Stimulated activated effector memory CD8-positive, alpha-beta T cell treated with anti-CD3 and anti-CD28 coated beads, Interleukin-12 subunit alpha, Interleukin-12 subunit beta, amount 100 ng/mL, for 72 hours (primary cell): ENCODE measurements at regions not wholly inside any gene's neighbourhood (a gene's known extent, or its start where the extent isn't known, plus 50 kb on each side); places are given as distances from the start of the nearest gene placed in this dataset.

Experiments used
- ATAC-seq: fragments of 150-1000 bp; cut with Tn5 transposase; 2 replicates; pipeline ENCODE4 v1.10.0; 2021
- DNase-seq, 2 donors: peaks; one replicate each; pipeline ENCODE4 v3.0.0; 2021 to 2022; ENCODE audit warnings: low spot score in 2 of 2
- H3K27ac Mint-ChIP-seq: one replicate; pipeline ENCODE4 v1.8.0; 2022; ENCODE audit warnings: mild to moderate bottlenecking, mixed read lengths
- H3K36me3 Mint-ChIP-seq: one replicate; pipeline ENCODE4 v1.8.0; 2022; ENCODE audit warnings: mild to moderate bottlenecking, mixed read lengths
- H3K4me1 Mint-ChIP-seq: one replicate; pipeline ENCODE4 v1.8.0; 2022; ENCODE audit warnings: mixed read lengths
- H3K4me3 Mint-ChIP-seq: one replicate; pipeline ENCODE4 v1.8.0; 2022; ENCODE audit warnings: mild to moderate bottlenecking, mixed read lengths
- H3K9me3 Mint-ChIP-seq: one replicate; pipeline ENCODE4 v1.8.0; 2022; ENCODE audit warnings: mixed read lengths

DNA sequence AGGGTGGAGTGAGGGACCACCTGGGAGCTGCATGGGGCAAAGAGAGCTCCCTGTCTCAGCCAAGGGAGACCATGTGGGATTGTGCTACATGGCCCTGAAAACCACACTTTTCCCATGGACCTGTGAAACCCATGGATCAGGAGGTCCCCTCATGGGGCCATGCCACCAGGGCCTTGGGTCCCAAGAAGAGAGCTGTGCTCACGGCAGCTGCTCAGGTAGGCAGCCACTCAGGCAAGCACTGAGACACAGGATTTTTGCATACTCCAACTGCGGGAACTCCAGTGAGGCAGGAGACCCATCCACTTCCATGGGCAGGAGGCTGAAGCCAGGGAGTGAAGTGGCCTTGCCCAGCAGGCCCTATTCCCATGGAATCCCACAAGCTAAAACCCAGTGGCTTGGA lies 190.0 kb downstream of the KCNA4 start:
- H3K4me1 Mint-ChIP-seq = no peaks in the 10 kb centered on the region
- H3K36me3 Mint-ChIP-seq = no peaks in the 10 kb centered on the region
- H3K27ac Mint-ChIP-seq = no peak overlapping the region
- no peak for ATAC-seq
- no peak for DNase-seq
- peaks cover 24% of the 10 kb centered on the region for H3K9me3 Mint-ChIP-seq
- H3K4me3 Mint-ChIP-seq = no peak overlapping the region

DNA sequence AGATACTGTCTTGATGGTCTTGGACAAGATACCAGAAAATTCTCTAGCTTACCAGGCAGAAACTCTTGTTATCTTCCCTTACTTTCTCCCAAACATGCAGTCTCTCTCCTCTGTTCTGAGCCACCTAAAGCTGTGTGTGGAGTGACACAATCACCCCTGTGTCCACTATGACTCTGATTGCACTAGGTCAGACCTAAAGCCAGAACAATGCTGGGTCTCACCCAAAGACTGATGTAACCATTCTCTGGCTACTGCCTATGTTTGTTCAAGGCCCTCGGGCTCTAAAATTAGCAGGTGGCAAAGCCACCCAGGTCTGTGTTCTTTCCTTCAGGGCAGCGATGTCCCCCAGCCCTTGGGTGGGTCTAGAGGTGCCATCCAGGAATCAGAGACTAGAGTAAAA lies 200.5 kb downstream of the KCNA4 start:
- Mint-ChIP-seq H3K4me3 (no peak overlapping the region), H3K4me1 (no peaks in the 10 kb centered on the region), H3K36me3 (no peaks in the 10 kb centered on the region), H3K27ac (no peak overlapping the region), H3K9me3 (peaks cover 10% of the 10 kb centered on the region)
- ATAC-seq (no peak), DNase-seq (no peak)

DNA sequence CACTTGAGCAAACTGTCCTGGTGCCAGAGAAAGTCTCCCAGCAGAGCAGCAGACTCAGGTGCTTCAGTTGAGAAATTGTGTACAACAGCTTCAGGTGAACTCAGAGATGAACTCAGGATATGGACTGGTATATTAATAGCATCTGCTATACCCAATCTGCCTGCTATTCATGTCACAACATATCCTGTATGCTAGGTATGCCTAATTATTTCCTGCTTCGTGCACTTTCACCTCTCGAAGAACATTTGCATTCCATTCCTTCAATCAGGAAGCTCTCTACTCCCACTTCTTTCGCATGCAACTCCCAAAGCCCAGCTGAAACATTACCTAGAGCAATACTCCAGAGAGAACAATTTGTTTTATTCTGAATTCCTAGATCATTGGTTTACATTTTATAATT lies 207.7 kb downstream of the KCNA4 start:
- no peaks in the 10 kb centered on the region for H3K4me1 Mint-ChIP-seq
- ATAC-seq (no peak), DNase-seq (no peak)
- no peaks in the 10 kb centered on the region for H3K36me3 Mint-ChIP-seq
- peaks cover 9% of the 10 kb centered on the region for H3K9me3 Mint-ChIP-seq
- no peak overlapping the region for H3K4me3 Mint-ChIP-seq
- H3K27ac Mint-ChIP-seq = no peak overlapping the region

DNA sequence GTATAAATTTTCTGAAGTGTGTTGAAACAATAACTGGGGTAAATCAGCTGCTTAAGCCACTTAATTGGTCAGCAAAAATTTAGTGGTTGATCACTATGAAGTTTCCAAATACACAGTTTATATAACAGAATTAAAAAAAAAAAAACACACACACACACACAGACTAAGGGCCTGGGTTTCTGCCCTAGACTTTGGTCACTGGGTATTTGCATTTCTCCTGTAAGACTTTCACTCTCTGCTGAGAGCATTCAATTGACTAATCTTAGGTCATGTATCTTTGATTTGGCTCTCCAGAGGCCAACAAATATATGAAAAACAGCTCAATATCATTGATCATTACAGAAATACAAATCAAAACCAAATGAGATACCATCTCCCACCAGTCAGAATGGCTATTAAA lies 214.3 kb downstream of the KCNA4 start:
- Mint-ChIP-seq H3K4me1 (no peaks in the 10 kb centered on the region), H3K27ac (no peak overlapping the region), H3K9me3 (peaks cover 8% of the 10 kb centered on the region), H3K4me3 (no peak overlapping the region), H3K36me3 (no peaks in the 10 kb centered on the region)
- DNase-seq (no peak), ATAC-seq (no peak)

DNA sequence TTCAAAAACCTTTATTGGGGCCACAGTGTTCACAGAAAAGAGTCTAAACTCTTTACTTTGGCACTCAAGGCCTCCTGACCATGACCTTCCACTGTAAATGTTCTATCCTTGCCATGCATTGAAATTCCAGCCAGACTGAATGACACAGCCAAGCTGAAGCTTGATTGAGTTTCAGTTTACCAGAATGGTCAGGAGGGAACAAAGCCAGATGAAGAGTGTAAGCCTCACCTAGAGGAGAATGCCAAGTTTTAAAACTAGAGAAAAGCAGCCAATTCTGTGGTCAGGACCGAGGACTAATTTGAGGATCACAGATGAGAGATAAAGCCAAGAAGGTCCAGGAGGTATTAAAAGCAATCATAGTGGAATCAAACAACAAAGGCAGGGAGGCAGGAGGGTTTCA lies 215.3 kb downstream of the KCNA4 start:
- DNase-seq (no peak), ATAC-seq (no peak)
- no peaks in the 10 kb centered on the region for H3K4me1 Mint-ChIP-seq
- H3K36me3 Mint-ChIP-seq = no peaks in the 10 kb centered on the region
- H3K4me3 Mint-ChIP-seq = no peak overlapping the region
- no peak overlapping the region for H3K27ac Mint-ChIP-seq
- peaks cover 8% of the 10 kb centered on the region for H3K9me3 Mint-ChIP-seq

DNA sequence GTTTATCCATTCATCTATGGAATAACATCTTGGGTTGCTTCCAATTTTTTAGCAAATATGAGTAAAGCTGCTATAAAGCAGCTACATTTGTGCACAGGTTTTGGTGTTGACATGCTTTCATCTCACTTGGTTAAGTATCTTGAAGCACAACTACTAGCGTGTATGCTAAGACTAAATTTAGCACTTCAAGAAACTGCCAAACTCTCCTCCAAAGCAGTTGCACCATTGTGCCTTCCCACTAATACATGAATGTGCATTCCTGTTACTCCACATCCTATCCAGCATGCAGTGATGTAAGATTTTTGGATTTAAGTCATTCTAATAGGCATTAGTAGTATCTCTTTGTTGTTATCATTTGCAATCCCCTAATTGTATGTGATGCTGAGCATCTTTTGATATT lies 230.7 kb downstream of the KCNA4 start:
- Mint-ChIP-seq H3K9me3 (peaks cover 18% of the 10 kb centered on the region), H3K4me3 (no peak overlapping the region), H3K36me3 (no peaks in the 10 kb centered on the region), H3K27ac (no peak overlapping the region), H3K4me1 (no peaks in the 10 kb centered on the region)
- DNase-seq (no peak), ATAC-seq (no peak)

DNA sequence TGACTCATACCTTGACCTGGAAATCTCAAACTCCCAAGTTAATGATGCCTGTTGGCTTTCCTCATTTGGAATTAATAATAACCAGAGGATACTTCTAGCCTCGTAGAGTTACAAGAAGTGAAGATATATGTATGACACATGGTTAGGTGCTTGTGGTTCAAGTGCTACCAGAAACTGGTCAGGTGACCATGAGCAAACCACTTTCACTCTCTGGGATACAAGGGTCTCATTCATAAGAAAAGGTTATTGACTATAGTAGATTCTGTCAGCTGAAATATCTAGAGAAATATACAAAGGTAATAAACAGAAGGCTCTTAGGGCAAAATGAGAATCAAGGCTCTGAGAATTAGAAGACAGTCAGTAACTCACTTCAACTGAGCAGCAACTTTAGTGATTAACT lies 233.3 kb downstream of the KCNA4 start:
- no peak for ATAC-seq
- Mint-ChIP-seq H3K27ac (no peak overlapping the region), H3K4me3 (no peak overlapping the region), H3K36me3 (no peaks in the 10 kb centered on the region), H3K4me1 (no peaks in the 10 kb centered on the region), H3K9me3 (peaks cover 15% of the 10 kb centered on the region)
- DNase-seq = no peak

DNA sequence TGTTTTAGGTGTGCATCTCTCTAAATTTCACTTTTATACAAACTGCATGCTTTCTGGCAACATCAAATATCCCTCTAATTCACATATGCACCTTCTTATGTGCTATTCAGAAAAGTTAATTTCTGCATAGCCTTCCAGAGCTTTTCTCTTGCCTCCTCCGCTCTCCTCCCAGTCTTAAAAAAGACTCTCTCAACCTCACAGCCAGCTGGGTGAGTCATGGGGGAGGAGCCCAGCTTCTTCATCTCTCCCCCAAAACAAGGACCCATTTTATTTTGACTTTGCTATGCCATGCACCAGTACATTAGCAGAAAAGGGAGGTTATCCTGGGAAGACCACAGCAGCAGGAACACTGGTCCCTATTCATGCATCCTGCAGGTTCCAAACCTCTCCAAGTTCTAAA lies 234.4 kb downstream of the KCNA4 start:
- H3K36me3 Mint-ChIP-seq = no peaks in the 10 kb centered on the region
- DNase-seq = no peak
- no peak for ATAC-seq
- H3K4me3 Mint-ChIP-seq = no peak overlapping the region
- H3K9me3 Mint-ChIP-seq = peaks cover 19% of the 10 kb centered on the region
- H3K4me1 Mint-ChIP-seq = no peaks in the 10 kb centered on the region
- no peak overlapping the region for H3K27ac Mint-ChIP-seq

DNA sequence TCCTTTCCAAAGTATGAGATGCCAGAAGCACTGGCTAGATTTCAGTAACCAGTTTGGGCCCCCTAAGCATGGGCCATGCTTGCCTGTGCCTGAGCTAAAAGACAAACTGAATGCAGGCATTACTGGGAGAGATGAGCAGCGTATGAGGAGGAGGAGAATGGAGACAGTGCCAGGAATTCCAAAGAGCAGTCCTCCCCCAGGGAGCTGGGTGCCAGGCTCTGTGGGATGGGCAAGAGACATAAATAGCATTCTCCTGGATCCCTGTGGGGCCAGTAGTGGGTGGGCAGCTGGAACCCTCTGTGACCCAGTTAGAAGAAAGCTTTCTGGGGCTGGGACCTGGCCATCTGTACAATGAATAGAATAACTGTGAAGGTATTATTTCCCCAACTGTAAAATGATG lies 235.6 kb downstream of the KCNA4 start:
- H3K27ac Mint-ChIP-seq = no peak overlapping the region

DNA sequence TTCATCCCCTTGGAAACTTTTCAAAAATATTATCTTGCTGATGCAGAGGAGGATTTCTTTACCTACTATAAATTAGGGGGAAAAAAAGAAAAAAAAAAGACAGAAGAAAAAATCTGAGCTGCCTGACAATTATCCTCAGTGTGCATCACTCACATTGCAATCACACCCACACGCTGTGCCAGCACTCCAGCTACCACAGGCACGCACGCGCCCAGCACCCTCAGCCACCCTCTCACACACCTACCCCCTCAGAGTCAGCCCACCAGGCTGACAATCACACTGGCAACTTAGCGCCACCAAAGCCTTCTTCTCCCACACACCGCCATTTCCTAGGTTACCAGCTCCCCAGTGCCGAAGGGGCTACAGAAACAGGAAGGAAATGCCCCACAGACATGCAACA lies 236.1 kb downstream of the KCNA4 start:
- DNase-seq (no peak), ATAC-seq (no peak)
- H3K9me3 Mint-ChIP-seq = peaks cover 13% of the 10 kb centered on the region
- H3K4me3 Mint-ChIP-seq = no peak overlapping the region
- no peaks in the 10 kb centered on the region for H3K36me3 Mint-ChIP-seq
- H3K27ac Mint-ChIP-seq = no peak overlapping the region
- no peaks in the 10 kb centered on the region for H3K4me1 Mint-ChIP-seq

More for the DNA sequence above, 235.6 kb downstream of the KCNA4 start:
- Mint-ChIP-seq H3K4me3 (no peak overlapping the region), H3K36me3 (no peaks in the 10 kb centered on the region), H3K9me3 (peaks cover 16% of the 10 kb centered on the region), H3K4me1 (no peaks in the 10 kb centered on the region)
- DNase-seq = no peak
- ATAC-seq = no peak

DNA sequence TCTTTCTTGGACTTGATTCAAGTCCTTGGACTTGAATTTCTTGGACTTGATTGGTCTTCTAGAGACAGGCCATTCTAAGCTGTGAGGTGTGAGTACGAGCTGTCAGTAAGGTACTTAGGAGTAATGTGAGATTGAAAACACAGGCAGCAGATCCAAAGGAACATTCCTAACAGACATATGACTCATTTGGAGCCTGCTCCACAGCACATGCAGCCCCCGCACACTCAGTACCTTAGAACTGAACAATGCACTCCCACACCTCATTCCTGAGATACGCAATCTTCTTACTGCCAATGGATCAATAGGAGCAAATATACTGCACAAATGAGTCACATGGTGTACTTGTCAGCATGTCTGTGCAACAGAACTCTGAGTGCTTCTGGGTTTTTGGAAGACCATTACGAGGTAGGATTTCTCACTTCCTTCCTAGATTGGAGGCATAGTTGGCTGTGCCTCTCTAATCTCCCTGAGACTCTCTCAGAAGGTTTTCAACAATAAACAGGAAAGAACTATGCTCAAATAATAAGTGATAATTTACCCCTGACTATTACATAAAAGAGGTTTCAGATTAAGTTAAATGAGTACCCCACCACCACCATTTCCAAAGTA lies 243.1 kb downstream of the KCNA4 start:
- Mint-ChIP-seq H3K4me1 (no peaks in the 10 kb centered on the region), H3K4me3 (no peak overlapping the region), H3K9me3 (peaks cover 16% of the 10 kb centered on the region), H3K27ac (no peak overlapping the region), H3K36me3 (no peaks in the 10 kb centered on the region)
- ATAC-seq (no peak), DNase-seq (no peak)

DNA sequence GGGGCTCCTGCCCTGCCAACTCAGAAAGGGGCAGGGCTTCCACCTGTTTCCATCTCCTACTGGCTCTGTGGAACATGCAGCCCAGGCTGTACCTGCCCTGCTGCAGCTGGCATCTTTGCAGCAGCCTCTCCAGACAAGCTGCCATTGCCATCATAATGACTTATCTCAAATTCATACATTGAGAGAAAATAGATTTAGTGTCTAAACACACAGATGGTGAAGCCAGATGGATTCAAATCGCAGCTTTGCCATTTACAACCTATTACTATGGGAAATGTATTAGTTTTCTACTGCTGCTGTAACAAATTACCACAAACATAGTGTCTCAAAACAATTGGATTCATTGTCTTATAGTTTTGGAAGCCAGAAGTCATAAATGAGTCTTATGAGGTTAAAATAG lies 260.0 kb downstream of the KCNA4 start:
- Mint-ChIP-seq H3K9me3 (peaks cover 17% of the 10 kb centered on the region), H3K4me1 (no peaks in the 10 kb centered on the region), H3K27ac (no peak overlapping the region), H3K36me3 (no peaks in the 10 kb centered on the region), H3K4me3 (no peak overlapping the region)
- no peak for ATAC-seq
- no peak for DNase-seq

DNA sequence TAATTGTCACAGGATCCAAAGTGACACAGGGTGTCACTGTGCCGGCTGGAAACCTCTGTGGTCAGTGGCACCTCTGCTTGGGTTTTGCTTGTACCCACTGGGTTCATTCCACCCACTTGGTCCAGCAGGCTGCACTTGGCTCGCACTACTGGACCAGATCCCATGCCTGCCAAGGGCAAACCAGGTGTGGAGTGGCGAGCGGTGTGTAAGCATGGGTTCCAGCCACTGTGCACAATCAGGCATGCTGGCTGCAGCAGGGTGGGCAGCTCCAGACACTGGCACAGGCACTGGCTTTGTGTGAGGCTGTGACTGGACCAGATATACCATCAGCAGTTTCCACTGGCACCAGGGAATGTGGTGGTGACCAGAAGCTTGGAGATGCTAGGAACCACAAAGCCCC lies 261.4 kb downstream of the KCNA4 start:
- H3K36me3 Mint-ChIP-seq = no peaks in the 10 kb centered on the region
- no peak overlapping the region for H3K27ac Mint-ChIP-seq
- DNase-seq = no peak
- H3K4me1 Mint-ChIP-seq = no peaks in the 10 kb centered on the region
- H3K9me3 Mint-ChIP-seq = peaks cover 12% of the 10 kb centered on the region
- H3K4me3 Mint-ChIP-seq = no peak overlapping the region
- no peak for ATAC-seq

DNA sequence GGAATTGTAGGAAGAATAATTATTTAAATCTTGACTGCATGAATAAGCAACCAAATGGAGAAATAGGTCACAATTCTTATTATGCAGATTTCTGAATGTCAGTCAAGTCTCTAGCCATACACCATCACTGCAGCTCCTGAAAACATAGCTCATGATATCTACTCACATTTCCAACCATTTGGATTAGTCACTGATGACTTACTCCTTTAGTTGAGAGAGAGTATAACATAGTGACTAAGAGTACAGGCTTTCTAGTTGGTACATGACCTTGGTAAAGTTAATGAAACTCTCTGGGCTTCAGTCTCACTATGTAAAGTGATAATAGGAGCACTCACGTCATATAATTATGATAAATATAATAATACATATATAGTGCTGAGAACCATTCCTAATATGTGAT lies 265.2 kb downstream of the KCNA4 start:
- Mint-ChIP-seq H3K4me3 (no peak overlapping the region), H3K36me3 (no peaks in the 10 kb centered on the region), H3K4me1 (no peaks in the 10 kb centered on the region), H3K9me3 (peaks cover 11% of the 10 kb centered on the region), H3K27ac (no peak overlapping the region)
- no peak for DNase-seq
- ATAC-seq = no peak

DNA sequence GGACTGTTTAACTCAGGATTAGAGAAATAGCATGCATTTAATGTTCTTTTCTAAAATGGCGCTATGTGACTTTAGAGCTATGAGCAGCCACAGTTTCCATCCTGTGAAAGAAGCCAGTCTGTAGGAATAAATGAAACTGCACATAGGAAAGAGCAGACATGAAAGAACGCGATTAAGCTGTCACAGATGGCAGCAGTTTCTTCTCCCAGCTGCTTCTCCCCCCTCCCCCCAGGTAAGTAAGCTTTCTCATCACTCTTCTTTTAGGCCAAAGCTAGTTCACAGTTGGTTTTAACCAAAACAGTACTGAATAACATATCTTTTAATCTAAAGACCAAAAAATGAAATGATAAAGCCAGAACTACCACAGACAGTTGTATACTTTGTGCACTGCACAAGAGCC lies 266.4 kb downstream of the KCNA4 start:
- H3K27ac Mint-ChIP-seq = no peak overlapping the region
- H3K36me3 Mint-ChIP-seq = no peaks in the 10 kb centered on the region
- no peak for ATAC-seq

DNA sequence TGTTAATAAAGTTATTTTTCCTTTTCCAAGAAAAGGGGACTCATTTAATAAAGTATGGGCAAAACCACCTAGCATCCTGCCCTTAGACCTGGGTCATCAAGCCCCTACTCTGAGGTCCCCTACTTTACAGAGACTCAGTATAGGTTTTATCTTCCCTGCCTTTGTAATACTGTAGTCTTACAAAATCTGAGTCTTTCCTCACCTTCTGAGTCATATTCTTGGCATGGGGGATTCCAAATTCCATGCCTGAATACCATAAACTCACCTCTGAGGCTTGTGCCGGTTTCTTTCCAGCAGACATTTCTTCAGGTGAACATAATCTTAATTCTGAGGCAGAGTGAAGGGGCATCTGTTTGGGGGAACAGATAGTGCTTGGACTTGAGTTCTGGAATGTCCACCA lies 282.5 kb downstream of the KCNA4 start:
- H3K27ac Mint-ChIP-seq = no peak overlapping the region
- no peak for DNase-seq
- H3K36me3 Mint-ChIP-seq = no peaks in the 10 kb centered on the region
- H3K4me1 Mint-ChIP-seq = no peaks in the 10 kb centered on the region
- no peak overlapping the region for H3K4me3 Mint-ChIP-seq
- peaks cover 3% of the 10 kb centered on the region for H3K9me3 Mint-ChIP-seq
- no peak for ATAC-seq

More for the DNA sequence above, 266.4 kb downstream of the KCNA4 start:
- H3K4me3 Mint-ChIP-seq = no peak overlapping the region
- no peaks in the 10 kb centered on the region for H3K4me1 Mint-ChIP-seq
- DNase-seq = no peak
- H3K9me3 Mint-ChIP-seq = peaks cover 15% of the 10 kb centered on the region

DNA sequence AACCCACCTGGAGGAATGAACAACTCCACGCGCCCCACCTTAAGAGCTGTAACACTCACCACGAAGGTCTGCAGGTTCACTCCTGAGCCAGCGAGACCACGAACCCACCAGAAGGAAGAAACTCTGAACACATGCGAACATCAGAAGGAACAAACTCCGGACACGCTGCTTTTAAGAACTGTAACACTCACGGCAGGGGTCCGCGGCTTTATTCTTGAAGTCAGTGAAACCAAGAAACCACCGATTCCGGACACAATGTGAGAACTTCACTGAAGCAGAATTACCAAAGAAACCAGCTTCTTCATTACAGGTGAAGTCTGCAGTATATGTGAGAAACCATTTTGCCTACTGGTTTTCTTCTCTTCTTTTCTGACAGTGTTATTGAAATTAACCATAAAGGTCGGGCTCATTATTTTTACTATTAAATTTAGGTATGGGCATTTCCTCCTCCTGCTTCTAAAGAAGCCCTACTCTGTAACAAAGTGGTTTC lies 303.0 kb downstream of the KCNA4 start:
- no peak for ATAC-seq
- Mint-ChIP-seq H3K4me3 (no peak overlapping the region), H3K9me3 (peaks cover 9% of the 10 kb centered on the region), H3K4me1 (no peaks in the 10 kb centered on the region), H3K27ac (no peak overlapping the region), H3K36me3 (no peaks in the 10 kb centered on the region)
- DNase-seq = no peak
